AG04449 (cell line): ENCODE measurements at regions not wholly inside any gene's neighbourhood (a gene's known extent, or its start where the extent isn't known, plus 50 kb on each side); places are given as distances from the start of the nearest gene placed in this dataset.

Source experiments
- CTCF ChIA-PET: fragments of 350-600 bp; formaldehyde crosslinking; extraction: SDS; loops from one replicate; lab custom pipeline; 2021; ENCODE audit warnings: antibody characterized with exemption; lab: Yijun Ruan, JAX
- POLR2A ChIA-PET: fragments of 400-600, 350-600 bp; formaldehyde crosslinking; extraction: SDS; loops from one replicate; lab custom pipeline; 2020; ENCODE audit warnings: antibody characterized with exemption, inconsistent platforms; lab: Yijun Ruan, JAX
- DNase-seq: peaks from one replicate; pipeline ENCODE4 v3.0.0-alpha.2; 2010; ENCODE audit warnings: low read depth, low spot score
- H3K4me3 ChIP-seq: 2 replicates; pipeline ENCODE4 v1.5.1; 2011; ENCODE audit warnings: low read depth, mild to moderate bottlenecking, control low read depth, low read length
- TF ChIP-seq, protein P1 (sequence below): IDR thresholded peaks from one replicate; pipeline ENCODE4 v1.5.1; 2011; ENCODE audit warnings: mild to moderate bottlenecking, moderate library complexity, low read length, control low read depth, inconsistent platforms; ENCODE audit not compliant: insufficient read depth; ENCODE audit errors: missing control alignments

GRCh38 chr11:22920939-22921565 lies 60.8 kb upstream of the CCDC179 start:
- CTCF ChIA-PET: interaction anchor here (0.7 to 1.5 kb wide), 7 partner anchors 12 to 622 kb away, joined by 3 to 5 read pairs (median 3); no protein-coding TSS in a partner anchor
- DNase-seq: peak; percentile 17
- TF ChIP-seq, protein P1, sequence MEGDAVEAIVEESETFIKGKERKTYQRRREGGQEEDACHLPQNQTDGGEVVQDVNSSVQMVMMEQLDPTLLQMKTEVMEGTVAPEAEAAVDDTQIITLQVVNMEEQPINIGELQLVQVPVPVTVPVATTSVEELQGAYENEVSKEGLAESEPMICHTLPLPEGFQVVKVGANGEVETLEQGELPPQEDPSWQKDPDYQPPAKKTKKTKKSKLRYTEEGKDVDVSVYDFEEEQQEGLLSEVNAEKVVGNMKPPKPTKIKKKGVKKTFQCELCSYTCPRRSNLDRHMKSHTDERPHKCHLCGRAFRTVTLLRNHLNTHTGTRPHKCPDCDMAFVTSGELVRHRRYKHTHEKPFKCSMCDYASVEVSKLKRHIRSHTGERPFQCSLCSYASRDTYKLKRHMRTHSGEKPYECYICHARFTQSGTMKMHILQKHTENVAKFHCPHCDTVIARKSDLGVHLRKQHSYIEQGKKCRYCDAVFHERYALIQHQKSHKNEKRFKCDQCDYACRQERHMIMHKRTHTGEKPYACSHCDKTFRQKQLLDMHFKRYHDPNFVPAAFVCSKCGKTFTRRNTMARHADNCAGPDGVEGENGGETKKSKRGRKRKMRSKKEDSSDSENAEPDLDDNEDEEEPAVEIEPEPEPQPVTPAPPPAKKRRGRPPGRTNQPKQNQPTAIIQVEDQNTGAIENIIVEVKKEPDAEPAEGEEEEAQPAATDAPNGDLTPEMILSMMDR: peak; percentile 74
- POLR2A ChIA-PET: no interaction called here
- no peak overlapping the region for H3K4me3 ChIP-seq

GRCh38 chr11:22922672-22923071 lies 62.4 kb upstream of the CCDC179 start:
- H3K4me3 ChIP-seq: no peak overlapping the region
- ChIA-PET CTCF (interaction anchor here (1.4 kb wide), 1 partner anchor 47 kb away, joined by 3 read pairs; no protein-coding TSS in a partner anchor), POLR2A (no interaction called here)
- TF ChIP-seq, protein P1: no peak
- no peak for DNase-seq

DNA sequence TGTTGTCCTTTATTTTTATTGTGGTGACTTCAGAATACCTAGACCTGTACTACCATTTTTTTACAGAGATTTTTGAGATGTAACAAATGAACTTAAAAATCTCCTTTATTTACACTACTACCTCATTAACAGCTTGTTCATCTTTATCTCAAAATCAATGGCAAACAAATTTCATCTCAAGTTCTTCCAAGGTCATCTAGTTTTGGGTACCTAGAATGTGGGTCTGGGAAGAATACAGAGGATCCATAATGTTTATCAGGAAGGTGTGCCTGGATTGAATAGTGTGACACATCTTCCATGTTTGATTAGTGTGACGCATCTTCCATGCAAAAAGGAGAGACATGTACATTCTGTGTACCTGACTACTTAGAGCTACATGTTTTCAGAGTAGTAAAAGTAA lies 63.3 kb upstream of the CCDC179 start:
- TF ChIP-seq, protein P1: no peak
- no peak for DNase-seq
- H3K4me3 ChIP-seq: no peak overlapping the region
- POLR2A ChIA-PET: no interaction called here
- CTCF ChIA-PET: no interaction called here

DNA sequence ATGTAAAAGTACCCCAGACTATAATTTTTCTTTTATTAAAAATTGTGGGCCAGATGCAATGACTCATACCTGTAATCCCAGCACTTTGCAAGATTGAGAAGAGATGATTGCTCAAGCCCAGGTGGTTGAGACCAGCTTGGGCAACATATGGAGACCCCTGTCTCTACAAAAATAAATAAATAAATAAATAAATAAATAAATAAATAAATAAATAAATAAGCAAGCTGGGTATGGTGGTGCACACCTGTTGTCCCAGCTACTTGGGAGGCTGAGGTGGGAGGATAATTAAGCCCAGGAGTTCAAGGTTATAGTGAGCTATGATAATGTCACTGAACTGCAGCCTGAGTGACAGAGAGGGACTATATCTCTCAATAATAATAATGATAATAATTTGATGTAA lies 66.1 kb upstream of the CCDC179 start:
- TF ChIP-seq, protein P1: no peak
- CTCF ChIA-PET: no interaction called here
- DNase-seq: no peak
- H3K4me3 ChIP-seq: no peak overlapping the region
- POLR2A ChIA-PET: no interaction called here

- TF ChIP-seq, protein P1: no peak
- no peak overlapping the region for H3K4me3 ChIP-seq
- ChIA-PET CTCF (no interaction called here), POLR2A (no interaction called here)
- DNase-seq: no peak
Observed at GRCh38 chr11:22927793-22928192, 67.5 kb upstream of the CCDC179 start.

- no peak overlapping the region for H3K4me3 ChIP-seq
- DNase-seq: no peak
- TF ChIP-seq, protein P1: no peak
- ChIA-PET CTCF (no interaction called here), POLR2A (no interaction called here)
Observed at GRCh38 chr11:22928207-22928917, 68.1 kb upstream of the CCDC179 start.
